ES-I3 (cell line): ENCODE measurements at regions not wholly inside any gene's neighbourhood (a gene's known extent, or its start where the extent isn't known, plus 50 kb on each side); places are given as distances from the start of the nearest gene placed in this dataset.
"Not testable (repeated sequence)": the region's sequence is repeated elsewhere in the genome, so short reads cannot be mapped to it uniquely, and the experiment has no call there.

ENCODE experiments used
- H3K36me3 ChIP-seq: 2 replicates; pipeline ENCODE4 v1.6.1; 2013; ENCODE audit warnings: mild to moderate bottlenecking, low read length, control low read depth, moderate library complexity; ENCODE audit not compliant: insufficient read depth
- H3K4me1 ChIP-seq: 2 replicates; pipeline ENCODE4 v1.6.1; 2013; ENCODE audit warnings: mild to moderate bottlenecking, control low read depth, low read length; ENCODE audit not compliant: insufficient read depth
- H3K9ac ChIP-seq: 2 replicates; pipeline ENCODE4 v1.6.1; 2013; ENCODE audit warnings: low read depth, mild to moderate bottlenecking, low read length, moderate library complexity
- H3K9me3 ChIP-seq: 2 replicates; pipeline ENCODE4 v1.6.1; 2013; ENCODE audit warnings: mild to moderate bottlenecking, low read length, moderate library complexity; ENCODE audit not compliant: control insufficient read depth, insufficient read depth

GRCh38 chr18:38651736-38652135, 1086.1 kb upstream of the CELF4 start:
- Histone ChIP-seq H3K4me1 (no peaks in the 10 kb centered on the region), H3K36me3 (no peaks in the 10 kb centered on the region), H3K9ac (no peak overlapping the region), H3K9me3 (no peaks in the 10 kb centered on the region)

- Histone ChIP-seq H3K36me3 (no peaks in the 10 kb centered on the region), H3K9me3 (no peaks in the 10 kb centered on the region), H3K4me1 (no peaks in the 10 kb centered on the region), H3K9ac (no peak overlapping the region)
These were observed 1082.6 kb upstream of the CELF4 start for GRCh38 chr18:38648179-38648578.

- Histone ChIP-seq H3K9me3 (no peaks in the 10 kb centered on the region), H3K9ac (no peak overlapping the region), H3K36me3 (no peaks in the 10 kb centered on the region), H3K4me1 (no peaks in the 10 kb centered on the region)
These were observed 1080.7 kb upstream of the CELF4 start for GRCh38 chr18:38646296-38646695.

GRCh38 chr18:38644875-38645641, 1079.5 kb upstream of the CELF4 start:
- H3K36me3 ChIP-seq = no peaks in the 10 kb centered on the region
- no peaks in the 10 kb centered on the region for H3K9me3 ChIP-seq
- no peaks in the 10 kb centered on the region for H3K4me1 ChIP-seq

GRCh38 chr18:38642711-38643110, 1077.1 kb upstream of the CELF4 start:
- Histone ChIP-seq H3K9me3 (no peaks in the 10 kb centered on the region; the same call in 1 of the 2 replicates), H3K4me1 (no peaks in the 10 kb centered on the region), H3K9ac (no peak overlapping the region), H3K36me3 (no peaks in the 10 kb centered on the region)

More at GRCh38 chr18:38644875-38645641, 1079.5 kb upstream of the CELF4 start:
- no peak overlapping the region for H3K9ac ChIP-seq

GRCh38 chr18:38639700-38640099, 1074.1 kb upstream of the CELF4 start:
- H3K9ac ChIP-seq, H3K4me1 ChIP-seq, H3K36me3 ChIP-seq, H3K9me3 ChIP-seq: not testable (repeated sequence)

- no peak overlapping the region for H3K9ac ChIP-seq
- H3K9me3 ChIP-seq = no peaks in the 10 kb centered on the region; the same call in 1 of the 2 replicates
- peaks cover 10% of the 10 kb centered on the region; the same call in 1 of the 2 replicates for H3K4me1 ChIP-seq
- no peaks in the 10 kb centered on the region for H3K36me3 ChIP-seq
These were observed 1070.3 kb upstream of the CELF4 start for GRCh38 chr18:38635709-38636430.

- H3K36me3 ChIP-seq = no peaks in the 10 kb centered on the region
- no peaks in the 10 kb centered on the region; the same call in 1 of the 2 replicates for H3K9me3 ChIP-seq
- H3K9ac ChIP-seq = no peak overlapping the region
- peaks cover 10% of the 10 kb centered on the region; the same call in 1 of the 2 replicates for H3K4me1 ChIP-seq
These were observed 1068.5 kb upstream of the CELF4 start for GRCh38 chr18:38634117-38634516.

GRCh38 chr18:38633333-38633732, 1067.7 kb upstream of the CELF4 start:
- peaks cover 10% of the 10 kb centered on the region; the same call in 1 of the 2 replicates for H3K4me1 ChIP-seq
- H3K9ac ChIP-seq = no peak overlapping the region
- H3K36me3 ChIP-seq = no peaks in the 10 kb centered on the region
- H3K9me3 ChIP-seq = no peaks in the 10 kb centered on the region; the same call in 1 of the 2 replicates

GRCh38 chr18:38619129-38619528, 1053.5 kb upstream of the CELF4 start:
- H3K36me3 ChIP-seq = no peaks in the 10 kb centered on the region
- no peaks in the 10 kb centered on the region for H3K4me1 ChIP-seq
- no peaks in the 10 kb centered on the region for H3K9me3 ChIP-seq
- no peak overlapping the region for H3K9ac ChIP-seq

GRCh38 chr18:38616306-38616705, 1050.7 kb upstream of the CELF4 start:
- H3K9ac ChIP-seq = no peak overlapping the region
- H3K4me1 ChIP-seq = no peaks in the 10 kb centered on the region
- H3K9me3 ChIP-seq = no peaks in the 10 kb centered on the region
- no peaks in the 10 kb centered on the region for H3K36me3 ChIP-seq

- H3K9me3 ChIP-seq = no peaks in the 10 kb centered on the region
- no peak overlapping the region for H3K9ac ChIP-seq
- no peaks in the 10 kb centered on the region for H3K4me1 ChIP-seq
- H3K36me3 ChIP-seq = no peaks in the 10 kb centered on the region
These were observed 1047.3 kb upstream of the CELF4 start for GRCh38 chr18:38612904-38613303.

- Histone ChIP-seq H3K36me3 (no peaks in the 10 kb centered on the region), H3K9ac (no peak overlapping the region), H3K9me3 (no peaks in the 10 kb centered on the region), H3K4me1 (no peaks in the 10 kb centered on the region)
These were observed 1045.7 kb upstream of the CELF4 start for GRCh38 chr18:38611036-38611964.

- Histone ChIP-seq H3K9ac (no peak overlapping the region), H3K36me3 (no peaks in the 10 kb centered on the region), H3K9me3 (no peaks in the 10 kb centered on the region)
These were observed 1041.2 kb upstream of the CELF4 start for GRCh38 chr18:38606841-38607240.

More at GRCh38 chr18:38606841-38607240, 1041.2 kb upstream of the CELF4 start:
- H3K4me1 ChIP-seq = no peaks in the 10 kb centered on the region
